PC-3 (cell line): ENCODE measurements at regions not wholly inside any gene's neighbourhood (a gene's known extent, or its start where the extent isn't known, plus 50 kb on each side); places are given as distances from the start of the nearest gene placed in this dataset.

ENCODE experiments used
- ATAC-seq: fragments of 200-7000 bp; cut with Tn5 transposase; 2 replicates; pipeline ENCODE4 v1.9.1; 2020; ENCODE audit warnings: mild to moderate bottlenecking, moderate library complexity
- BruUV-seq: library from RNA; stranded (reverse); fragments of 400-500 nt; replicated peaks from 2 replicates; lab custom pipeline; 2021; lab: Mats Ljungman, UMichigan
- CTCF ChIA-PET: fragments of 300-600 bp; sonication (Branson Sonifier 250); formaldehyde crosslinking; loops from one replicate; lab custom pipeline; 2022; ENCODE audit warnings: antibody characterized with exemption; lab: Charles Lee
- POLR2A ChIA-PET: fragments of 300-600 bp; sonication (Branson Sonifier 250); formaldehyde crosslinking; loops from one replicate; lab custom pipeline; 2022; ENCODE audit warnings: antibody characterized with exemption; ENCODE audit not compliant: unreplicated experiment; lab: Charles Lee
- DNase-seq: peaks from one replicate; pipeline ENCODE4 v3.0.0-alpha.2; 2015
- H2AFZ ChIP-seq: fragments of 300-600 bp; sonication (generic); 2 replicates; pipeline ENCODE4 v1.6.0; 2016; ENCODE audit warnings: antibody characterized with exemption, low read length
- H3F3A ChIP-seq: fragments of 300-600 bp; sonication (generic); one replicate; pipeline ENCODE4 v1.6.0; 2017; ENCODE audit warnings: antibody characterized with exemption, low read length, control low read depth, mild to moderate bottlenecking; ENCODE audit not compliant: unreplicated experiment
- H3K27ac ChIP-seq: fragments of 300-600 bp; sonication (generic); 2 replicates; pipeline ENCODE4 v1.5.1; 2016; ENCODE audit warnings: mild to moderate bottlenecking, low read length
- H3K27me3 ChIP-seq: fragments of 300-600 bp; sonication (generic); 2 replicates; pipeline ENCODE4 v1.6.1; 2016; ENCODE audit warnings: low read length, mixed read lengths
- H3K36me3 ChIP-seq: fragments of 300-600 bp; sonication (generic); 2 replicates; pipeline ENCODE4 v1.6.1; 2016; ENCODE audit warnings: low read depth, mixed run types, low read length, mixed read lengths
- H3K4me1 ChIP-seq: fragments of 300-600 bp; sonication (generic); 2 replicates; pipeline ENCODE4 v1.5.1; 2016; ENCODE audit warnings: low read length; ENCODE audit not compliant: insufficient read depth
- H3K4me2 ChIP-seq: fragments of 300-600 bp; sonication (generic); 2 replicates; pipeline ENCODE4 v1.6.0; 2016; ENCODE audit warnings: low read length
- H3K4me3 ChIP-seq: fragments of 300-600 bp; sonication (generic); 2 replicates; pipeline ENCODE4 v1.5.1; 2016; ENCODE audit warnings: mild to moderate bottlenecking, low read length, mixed read lengths
- H3K79me2 ChIP-seq: fragments of 300-600 bp; sonication (generic); 2 replicates; pipeline ENCODE4 v1.6.1; 2017; ENCODE audit warnings: low read length, mixed read lengths
- H3K9ac ChIP-seq: fragments of 300-600 bp; sonication (generic); 2 replicates; pipeline ENCODE4 v1.6.0; 2016; ENCODE audit warnings: mild to moderate bottlenecking, low read length
- H3K9me2 ChIP-seq: fragments of 300-600 bp; sonication (generic); replicated peaks from 2 replicates; pipeline ENCODE4 v1.6.1; 2016; ENCODE audit warnings: mixed run types, low read length, mixed read lengths
- H3K9me3 ChIP-seq: fragments of 300-600 bp; sonication (generic); 2 replicates; pipeline ENCODE4 v1.6.1; 2016; ENCODE audit warnings: low read length, mixed read lengths
- H4K20me1 ChIP-seq: fragments of 300-600 bp; sonication (generic); 2 replicates; pipeline ENCODE4 v1.6.1; 2016; ENCODE audit warnings: low read length, mixed read lengths
- EZH2 ChIP-seq: fragments of 300-600 bp; sonication (generic); IDR thresholded peaks from one replicate; pipeline ENCODE4 v1.6.1; 2017; ENCODE audit warnings: antibody characterized with exemption, mild to moderate bottlenecking, low read length; ENCODE audit not compliant: unreplicated experiment
- EZH2phosphoT487 ChIP-seq: fragments of 300-600 bp; sonication (generic); IDR thresholded peaks from 2 replicates; pipeline ENCODE4 v1.6.1; 2018; ENCODE audit warnings: mild to moderate bottlenecking, antibody characterized with exemption, low read length, borderline replicate concordance
- intact Hi-C: fragments of 100-400 bp; cut with micrococcal nuclease; formaldehyde crosslinking; loops from 2 replicates; pipeline ENCODE4 v1.9.0; 2023
- TF ChIP-seq, protein P1 (sequence below): fragments of 300-600 bp; sonication (generic); conservative IDR thresholded peaks from 2 replicates; pipeline ENCODE4 v1.5.1; 2017; ENCODE audit warnings: antibody characterized with exemption, low read depth, mild to moderate bottlenecking, low read length

DNA sequence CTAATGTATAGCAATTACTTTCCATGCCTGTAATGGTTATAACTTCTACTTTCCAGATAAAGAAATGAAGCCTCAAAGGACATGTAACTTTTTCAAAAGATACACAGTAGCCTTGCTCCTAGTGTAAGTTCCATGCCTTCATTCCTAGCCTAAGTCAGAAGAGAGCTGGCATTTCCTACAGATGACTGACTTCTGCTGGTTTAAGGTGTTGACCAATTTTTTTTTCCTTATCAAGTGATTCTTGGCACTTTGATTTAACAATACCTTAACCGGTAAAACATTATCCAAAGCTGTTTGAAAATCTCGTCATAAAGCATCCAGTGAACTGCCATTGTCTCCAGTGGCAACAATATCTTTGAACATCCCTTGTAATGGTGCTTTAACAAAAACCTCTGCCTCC, 145.1 kb upstream of the VCX3A start:
- ChIA-PET CTCF (no interaction called here), POLR2A (no interaction called here)
- no peak overlapping the region for H3K4me3 ChIP-seq
- no TSS peak for BruUV-seq
- H3K9ac ChIP-seq: no peak overlapping the region
- intact Hi-C loops: no loop called here
- H3K27ac ChIP-seq: no peak overlapping the region
- no peaks in the 10 kb centered on the region for H3K27me3 ChIP-seq
- H3F3A ChIP-seq: no peaks in the 10 kb centered on the region
- ATAC-seq (no peak), DNase-seq (no peak)
- H3K4me1 ChIP-seq: no peaks in the 10 kb centered on the region
- H3K79me2 ChIP-seq: no peaks in the 10 kb centered on the region
- no peak overlapping the region for H2AFZ ChIP-seq
- H3K4me2 ChIP-seq: no peak overlapping the region
- no peaks in the 10 kb centered on the region for H3K36me3 ChIP-seq
- no peaks in the 10 kb centered on the region for H3K9me2 ChIP-seq
- H3K9me3 ChIP-seq: no peaks in the 10 kb centered on the region
- TF ChIP-seq EZH2 (no peak), EZH2phosphoT487 (no peak)
- TF ChIP-seq, protein P1, sequence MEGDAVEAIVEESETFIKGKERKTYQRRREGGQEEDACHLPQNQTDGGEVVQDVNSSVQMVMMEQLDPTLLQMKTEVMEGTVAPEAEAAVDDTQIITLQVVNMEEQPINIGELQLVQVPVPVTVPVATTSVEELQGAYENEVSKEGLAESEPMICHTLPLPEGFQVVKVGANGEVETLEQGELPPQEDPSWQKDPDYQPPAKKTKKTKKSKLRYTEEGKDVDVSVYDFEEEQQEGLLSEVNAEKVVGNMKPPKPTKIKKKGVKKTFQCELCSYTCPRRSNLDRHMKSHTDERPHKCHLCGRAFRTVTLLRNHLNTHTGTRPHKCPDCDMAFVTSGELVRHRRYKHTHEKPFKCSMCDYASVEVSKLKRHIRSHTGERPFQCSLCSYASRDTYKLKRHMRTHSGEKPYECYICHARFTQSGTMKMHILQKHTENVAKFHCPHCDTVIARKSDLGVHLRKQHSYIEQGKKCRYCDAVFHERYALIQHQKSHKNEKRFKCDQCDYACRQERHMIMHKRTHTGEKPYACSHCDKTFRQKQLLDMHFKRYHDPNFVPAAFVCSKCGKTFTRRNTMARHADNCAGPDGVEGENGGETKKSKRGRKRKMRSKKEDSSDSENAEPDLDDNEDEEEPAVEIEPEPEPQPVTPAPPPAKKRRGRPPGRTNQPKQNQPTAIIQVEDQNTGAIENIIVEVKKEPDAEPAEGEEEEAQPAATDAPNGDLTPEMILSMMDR: no peak
- H4K20me1 ChIP-seq: no peaks in the 10 kb centered on the region

DNA sequence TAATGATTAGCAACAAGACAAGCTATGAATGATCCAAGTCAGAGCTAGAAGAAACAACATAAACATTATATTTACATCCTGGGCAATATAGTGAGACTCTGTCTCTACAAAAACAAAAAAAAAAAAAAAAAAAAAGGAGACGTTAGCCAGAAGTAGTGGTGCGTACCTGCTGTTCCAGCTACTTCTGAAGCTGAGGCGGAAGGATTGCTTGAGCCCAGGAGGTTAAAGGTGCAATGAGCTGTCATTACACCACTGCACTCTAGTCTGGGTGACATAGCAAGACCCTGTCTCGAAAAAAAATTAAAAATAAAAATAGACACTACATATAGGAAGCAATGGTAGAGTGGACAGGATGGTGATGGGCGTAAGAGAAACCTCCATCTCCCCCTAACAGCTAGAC, 144.6 kb upstream of the VCX3A start:
- CTCF ChIA-PET: no interaction called here

DNA sequence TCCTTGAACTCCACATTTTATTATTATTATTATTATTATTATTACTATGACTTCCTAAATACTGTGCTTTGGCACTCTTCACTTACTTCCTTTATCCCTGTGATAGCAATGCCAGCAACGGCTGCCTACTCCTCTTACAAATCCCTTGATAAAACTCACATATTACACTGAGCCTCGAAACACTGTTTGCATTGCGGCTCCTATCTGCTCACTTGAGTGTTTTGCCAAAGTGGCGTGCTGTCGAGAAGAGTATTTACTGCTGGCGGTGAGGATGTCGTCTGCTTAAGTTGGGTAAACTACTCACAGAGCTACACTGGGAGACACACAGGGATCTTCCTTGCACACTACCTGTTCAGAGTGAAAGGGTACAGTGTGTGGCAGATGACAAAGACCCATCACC, 143.4 kb upstream of the VCX3A start:
- Histone ChIP-seq H3K79me2 (no peaks in the 10 kb centered on the region), H3K9ac (no peak overlapping the region), H3K4me3 (no peak overlapping the region), H3K36me3 (no peaks in the 10 kb centered on the region), H3K9me2 (no peaks in the 10 kb centered on the region), H3K27me3 (no peaks in the 10 kb centered on the region), H3K27ac (no peak overlapping the region), H2AFZ (no peak overlapping the region), H3K4me1 (no peaks in the 10 kb centered on the region), H4K20me1 (no peaks in the 10 kb centered on the region), H3K4me2 (no peak overlapping the region), H3F3A (no peaks in the 10 kb centered on the region), H3K9me3 (no peaks in the 10 kb centered on the region)
- ATAC-seq (no peak), DNase-seq (no peak)
- CTCF ChIA-PET: no interaction called here
- POLR2A ChIA-PET: no interaction called here
- BruUV-seq: no TSS peak
- TF ChIP-seq, protein P1: no peak
- no peak for TF ChIP-seq EZH2phosphoT487
- TF ChIP-seq EZH2: no peak
- intact Hi-C loops: no loop called here

More for the DNA sequence above, 144.6 kb upstream of the VCX3A start:
- H3K27me3 ChIP-seq: no peaks in the 10 kb centered on the region
- intact Hi-C loops: no loop called here
- H3K9me3 ChIP-seq: no peaks in the 10 kb centered on the region
- ATAC-seq (no peak), DNase-seq (no peak)
- H3K79me2 ChIP-seq: no peaks in the 10 kb centered on the region
- H3K4me2 ChIP-seq: no peak overlapping the region
- H3K4me1 ChIP-seq: no peaks in the 10 kb centered on the region
- no peak overlapping the region for H3K4me3 ChIP-seq
- BruUV-seq: no TSS peak
- H3K9ac ChIP-seq: no peak overlapping the region
- TF ChIP-seq EZH2phosphoT487: no peak
- TF ChIP-seq EZH2: no peak
- TF ChIP-seq, protein P1: no peak
- H3K9me2 ChIP-seq: no peaks in the 10 kb centered on the region
- H2AFZ ChIP-seq: no peak overlapping the region
- H4K20me1 ChIP-seq: no peaks in the 10 kb centered on the region
- no peak overlapping the region for H3K27ac ChIP-seq
- H3K36me3 ChIP-seq: no peaks in the 10 kb centered on the region
- POLR2A ChIA-PET: no interaction called here
- no peaks in the 10 kb centered on the region for H3F3A ChIP-seq
